HFF-Myc (cell line): ENCODE measurements at regions not wholly inside any gene's neighbourhood (a gene's known extent, or its start where the extent isn't known, plus 50 kb on each side); places are given as distances from the start of the nearest gene placed in this dataset.

Experiments used
- DNase-seq: peaks from one replicate; pipeline ENCODE4 v3.0.0-alpha.2; 2011; ENCODE audit warnings: low read depth; ENCODE audit errors: extremely low read depth
- H3K4me3 ChIP-seq: replicated peaks from 2 replicates; pipeline ENCODE4 v1.5.1; 2011; ENCODE audit warnings: low read depth, mild to moderate bottlenecking, control low read depth, low read length
- TF ChIP-seq, protein P1 (sequence below): IDR thresholded peaks from 2 replicates; pipeline ENCODE4 v1.5.1; 2012; ENCODE audit warnings: mild to moderate bottlenecking, low read depth, low read length, control low read depth; ENCODE audit errors: missing control alignments

DNA sequence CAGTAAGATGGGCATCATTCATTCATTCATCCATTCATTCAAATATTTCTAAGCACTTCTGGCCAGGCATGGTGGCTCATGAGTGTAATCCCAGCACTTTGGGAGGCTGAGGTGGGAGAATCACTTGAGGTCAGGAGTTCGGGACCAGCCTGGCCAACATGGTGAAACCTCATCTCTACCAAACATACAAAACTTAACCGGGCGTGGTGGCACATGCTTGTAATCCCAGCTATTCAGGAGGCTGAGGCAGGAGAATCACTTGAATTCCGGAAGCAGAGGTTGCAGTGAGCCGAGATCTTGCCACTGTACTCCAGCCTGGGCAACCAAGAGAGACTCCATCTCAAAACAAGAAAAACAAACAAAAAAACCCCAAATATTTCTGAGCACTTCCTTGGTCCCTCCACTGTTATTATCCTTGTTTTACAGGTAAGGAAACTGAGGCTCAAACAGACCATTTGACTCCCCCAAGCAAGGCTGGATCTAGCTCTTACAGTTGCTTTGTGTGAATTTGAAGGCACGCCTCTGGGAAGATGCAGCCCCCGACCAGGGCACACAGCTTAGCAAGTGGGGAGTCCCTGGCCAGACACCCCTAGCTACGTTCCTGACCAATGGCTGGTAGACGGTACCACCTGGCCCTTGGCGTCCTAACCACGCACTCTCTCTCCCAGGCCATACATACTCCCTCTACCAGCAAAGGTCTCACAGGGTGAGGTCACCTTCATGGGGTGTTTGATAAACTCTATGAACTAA lies 50.6 kb upstream of the ODC1 start:
- H3K4me3 ChIP-seq = no peak overlapping the region
- DNase-seq = no peak
- TF ChIP-seq, protein P1, sequence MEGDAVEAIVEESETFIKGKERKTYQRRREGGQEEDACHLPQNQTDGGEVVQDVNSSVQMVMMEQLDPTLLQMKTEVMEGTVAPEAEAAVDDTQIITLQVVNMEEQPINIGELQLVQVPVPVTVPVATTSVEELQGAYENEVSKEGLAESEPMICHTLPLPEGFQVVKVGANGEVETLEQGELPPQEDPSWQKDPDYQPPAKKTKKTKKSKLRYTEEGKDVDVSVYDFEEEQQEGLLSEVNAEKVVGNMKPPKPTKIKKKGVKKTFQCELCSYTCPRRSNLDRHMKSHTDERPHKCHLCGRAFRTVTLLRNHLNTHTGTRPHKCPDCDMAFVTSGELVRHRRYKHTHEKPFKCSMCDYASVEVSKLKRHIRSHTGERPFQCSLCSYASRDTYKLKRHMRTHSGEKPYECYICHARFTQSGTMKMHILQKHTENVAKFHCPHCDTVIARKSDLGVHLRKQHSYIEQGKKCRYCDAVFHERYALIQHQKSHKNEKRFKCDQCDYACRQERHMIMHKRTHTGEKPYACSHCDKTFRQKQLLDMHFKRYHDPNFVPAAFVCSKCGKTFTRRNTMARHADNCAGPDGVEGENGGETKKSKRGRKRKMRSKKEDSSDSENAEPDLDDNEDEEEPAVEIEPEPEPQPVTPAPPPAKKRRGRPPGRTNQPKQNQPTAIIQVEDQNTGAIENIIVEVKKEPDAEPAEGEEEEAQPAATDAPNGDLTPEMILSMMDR = no peak
